DMS153 treated with DMSO at 0.1 percent for 48 hours (cell line): ENCODE measurements at regions not wholly inside any gene's neighbourhood (a gene's known extent, or its start where the extent isn't known, plus 50 kb on each side); places are given as distances from the start of the nearest gene placed in this dataset.
A peak's percentile ranks its signal among the peaks of the same experiment; 100 is the strongest.
"Not testable (repeated sequence)": the region's sequence is repeated elsewhere in the genome, so short reads cannot be mapped to it uniquely, and the experiment has no call there.

Source experiments
- DNase-seq: peaks from one replicate; lab custom pipeline; 2025; ENCODE audit not compliant: unreplicated experiment; lab: John Stamatoyannopoulos, UW

DNA sequence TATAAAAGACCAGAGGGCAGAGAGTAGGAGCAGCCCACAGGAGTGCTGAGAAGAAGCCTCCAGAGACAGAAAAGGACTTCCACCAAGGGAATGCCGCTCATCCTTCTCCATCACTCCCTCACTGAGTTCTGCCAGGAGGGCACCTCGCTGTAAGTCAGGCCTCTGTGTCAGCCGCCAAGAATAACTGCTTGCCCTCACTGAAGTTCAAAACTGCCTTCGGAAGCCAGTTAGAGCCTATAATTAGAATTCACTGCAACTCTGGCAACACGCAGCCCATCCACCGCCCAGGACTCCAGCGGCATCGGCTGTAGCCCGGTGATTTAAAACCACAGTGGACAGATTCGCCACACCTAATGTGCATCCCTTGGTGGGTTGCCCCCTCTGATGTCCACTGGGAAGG, 281.8 kb upstream of the ZNF507 start:
- no peak for DNase-seq

GRCh38 chr19:32066056-32066455, 279.4 kb upstream of the ZNF507 start:
- DNase-seq, result no peak

DNA sequence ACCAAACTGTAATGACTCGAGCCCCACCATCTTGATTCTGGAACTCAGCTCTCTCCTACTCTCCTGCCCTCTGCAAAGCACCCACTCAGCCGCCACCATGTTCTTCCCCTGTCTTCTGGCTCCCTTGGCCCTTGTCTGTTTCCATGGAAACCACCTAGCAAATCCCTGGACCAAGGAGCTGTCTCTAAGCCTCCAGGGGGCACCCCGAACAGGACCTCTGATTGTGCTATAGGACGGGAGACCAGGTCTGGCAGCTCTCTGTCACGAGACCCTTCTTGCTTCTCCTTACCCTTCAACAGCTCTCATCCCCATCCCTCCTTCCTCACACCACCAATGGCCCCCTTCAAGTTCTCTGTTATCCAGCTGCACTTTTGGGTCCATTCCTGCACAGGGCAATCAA, 277.7 kb upstream of the ZNF507 start:
- DNase-seq, result no peak

GRCh38 chr19:32068793-32069192, 276.6 kb upstream of the ZNF507 start:
- DNase-seq, result no peak

- DNase-seq, result no peak
Observed at GRCh38 chr19:32070101-32070500, 275.3 kb upstream of the ZNF507 start.

- no peak for DNase-seq
Observed at GRCh38 chr19:32082028-32082427, 263.4 kb upstream of the ZNF507 start.

GRCh38 chr19:32084756-32085363, 260.6 kb upstream of the ZNF507 start:
- DNase-seq, result not testable (repeated sequence)

DNA sequence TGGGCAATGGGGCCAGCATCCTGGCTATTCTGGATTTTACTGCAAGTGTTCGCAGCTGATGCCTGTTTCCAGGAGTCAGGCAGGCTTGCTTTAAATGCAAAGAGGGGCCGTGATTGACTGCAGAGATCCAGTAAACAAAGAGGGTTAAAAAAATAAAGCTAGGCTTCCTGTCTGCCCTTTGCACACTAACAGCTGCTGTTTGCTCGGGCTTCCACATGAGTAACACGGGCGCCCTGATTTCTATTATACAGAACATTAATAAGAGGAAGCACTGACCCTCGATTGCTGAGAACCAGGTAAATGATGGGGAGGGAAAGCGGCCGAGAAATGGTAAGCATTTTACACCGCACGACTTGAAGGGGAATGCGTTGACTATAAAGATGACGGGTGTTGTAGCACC, 254.2 kb upstream of the ZNF507 start:
- DNase-seq, result peak; percentile 0

DNA sequence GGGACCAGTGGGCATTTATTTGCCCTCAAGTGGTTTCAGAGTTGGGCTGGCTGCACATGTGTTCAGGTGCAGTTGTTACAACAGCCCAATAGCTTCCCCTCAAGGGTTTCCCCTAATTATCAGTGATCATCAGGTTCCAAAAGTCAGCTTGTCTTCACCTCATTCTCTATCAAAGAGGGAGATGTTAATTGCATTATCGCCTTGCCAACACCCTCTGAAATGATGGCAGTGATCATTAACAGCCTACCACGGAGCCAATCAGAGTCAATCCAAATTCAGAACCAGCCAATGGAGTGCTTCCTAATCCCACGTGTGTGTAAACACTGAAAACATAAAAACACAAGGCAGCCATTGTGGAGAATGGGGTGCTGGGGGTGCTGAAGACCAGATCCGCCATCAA, 248.4 kb upstream of the ZNF507 start:
- no peak for DNase-seq

DNA sequence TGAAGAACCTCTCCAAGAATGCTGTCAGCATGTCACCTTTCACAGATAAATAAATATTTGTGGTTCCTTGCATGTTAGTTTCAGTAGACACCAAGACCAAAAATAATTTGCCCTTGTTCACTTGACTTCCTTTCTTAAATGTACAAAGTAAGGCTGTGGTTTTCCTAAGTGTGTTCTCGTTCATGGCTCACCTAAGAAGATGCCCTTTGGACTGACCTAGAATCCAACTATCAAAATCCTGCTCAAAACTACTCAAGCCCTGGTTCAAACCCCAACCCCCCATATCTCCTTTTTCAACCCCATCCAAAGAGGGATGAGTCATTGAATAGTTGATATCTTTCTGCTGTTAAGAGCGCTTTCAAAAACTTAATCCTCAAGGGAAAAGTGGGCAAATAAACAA, 247.8 kb upstream of the ZNF507 start:
- DNase-seq, result no peak

DNA sequence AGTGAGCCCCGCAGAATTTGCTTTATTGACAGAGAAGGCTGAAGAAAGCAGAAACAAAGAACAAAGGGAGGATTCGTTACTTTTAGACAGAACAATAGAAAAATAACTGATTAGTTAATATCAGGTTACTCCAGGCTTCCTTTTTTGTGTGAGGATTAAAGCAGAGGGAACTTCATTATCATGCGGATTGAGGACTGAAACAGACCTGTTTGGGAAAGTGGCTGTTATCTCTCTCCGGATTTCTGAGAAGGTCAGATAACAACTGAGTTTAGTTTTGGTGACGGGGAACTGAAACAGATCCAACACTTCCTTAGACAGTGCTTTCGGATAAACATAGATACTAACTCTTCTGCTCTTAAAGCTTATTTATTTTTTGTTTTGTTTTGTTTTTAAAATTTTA, 246.4 kb upstream of the ZNF507 start:
- no peak for DNase-seq

DNA sequence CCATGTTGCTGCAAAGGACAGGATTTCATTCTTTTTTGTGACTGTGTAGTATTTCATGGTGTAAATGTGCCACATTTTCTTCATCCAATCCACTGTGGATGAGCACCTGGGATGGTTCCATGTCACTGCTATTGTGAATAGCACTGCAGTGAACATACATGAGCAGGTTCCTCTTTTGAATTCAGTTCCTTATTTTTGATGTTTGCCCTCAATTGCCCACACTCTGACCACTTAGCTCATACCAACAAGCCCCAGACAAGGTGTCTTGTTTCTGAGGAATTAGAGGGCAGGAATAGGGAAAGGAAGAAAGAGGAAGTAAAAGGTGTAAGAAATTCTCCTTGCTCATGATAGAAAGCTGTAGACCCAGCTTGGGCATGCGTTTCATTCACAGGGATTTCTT, 244.2 kb upstream of the ZNF507 start:
- no peak for DNase-seq

GRCh38 chr19:32103541-32103940, 241.9 kb upstream of the ZNF507 start:
- no peak for DNase-seq

GRCh38 chr19:32104153-32104849, 241.1 kb upstream of the ZNF507 start:
- DNase-seq, result peak; percentile 32

- DNase-seq, result no peak
Observed at GRCh38 chr19:32104850-32105235, 240.6 kb upstream of the ZNF507 start.

DNA sequence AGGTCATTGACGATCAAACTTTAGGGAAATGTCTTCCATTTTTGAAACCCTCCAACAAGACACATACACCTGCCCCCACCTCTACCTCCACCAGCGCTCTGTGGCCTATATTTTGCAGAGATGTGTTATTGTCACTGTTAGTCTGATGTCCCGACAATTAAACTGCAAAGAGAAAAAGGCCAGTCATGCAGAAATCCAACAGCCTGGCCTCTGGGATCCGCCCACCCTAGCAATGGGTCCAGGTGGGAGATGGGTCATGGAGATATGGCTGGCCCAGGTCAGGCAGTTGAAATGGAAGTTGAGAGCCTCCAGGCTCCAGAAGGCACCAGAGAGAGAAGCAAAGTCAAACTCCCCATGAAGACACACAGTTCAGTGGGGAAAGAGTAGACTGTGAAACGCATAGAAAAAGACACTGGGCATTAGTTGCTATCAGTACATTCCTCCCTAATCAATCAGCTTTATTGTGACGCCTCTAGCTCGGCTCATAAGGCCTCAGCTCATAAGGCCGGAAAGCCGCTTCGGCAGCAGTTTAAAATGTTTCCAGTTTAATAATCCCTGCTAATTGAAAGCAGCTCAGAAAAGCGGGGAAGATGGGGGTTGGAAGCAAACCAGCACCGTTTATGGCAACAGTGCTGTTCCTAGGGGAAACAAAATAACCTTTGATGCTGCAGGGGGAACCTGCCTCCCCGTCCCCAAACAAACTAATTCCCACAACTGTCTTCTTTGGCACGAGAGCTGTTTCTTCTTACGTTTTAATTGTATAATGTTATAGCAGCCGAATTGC, 239.7 kb upstream of the ZNF507 start:
- DNase-seq, result no peak

- DNase-seq, result no peak
Observed at GRCh38 chr19:32122258-32122657, 223.2 kb upstream of the ZNF507 start.

DNA sequence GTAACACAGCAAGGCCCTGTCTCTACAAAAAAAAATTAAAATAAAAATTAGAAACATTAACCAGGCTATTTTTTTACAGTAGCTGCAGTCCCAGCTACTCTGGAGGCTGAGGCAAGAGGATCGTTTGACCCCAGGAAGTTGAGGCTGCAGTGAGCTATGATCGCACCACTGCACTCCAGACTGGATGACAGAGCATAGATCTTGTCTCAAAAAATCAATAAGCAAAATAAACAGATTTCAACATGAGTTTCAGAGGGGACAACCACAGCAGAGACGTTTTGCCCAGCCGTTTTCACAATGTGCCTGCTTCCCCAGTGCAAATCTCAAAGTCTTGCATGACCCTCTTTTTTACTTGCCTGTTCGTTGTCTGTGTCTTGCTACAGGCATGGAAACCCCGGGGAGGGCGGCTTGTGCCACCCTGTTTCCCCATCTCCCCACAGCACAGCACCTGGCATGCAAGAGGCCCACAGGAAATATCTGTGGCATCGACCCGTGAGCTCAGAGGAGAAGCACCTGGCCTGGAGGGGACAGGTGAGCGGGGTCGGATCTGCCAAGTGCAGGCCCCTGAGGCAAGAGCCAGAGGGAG, 222.0 kb upstream of the ZNF507 start:
- no peak for DNase-seq

DNA sequence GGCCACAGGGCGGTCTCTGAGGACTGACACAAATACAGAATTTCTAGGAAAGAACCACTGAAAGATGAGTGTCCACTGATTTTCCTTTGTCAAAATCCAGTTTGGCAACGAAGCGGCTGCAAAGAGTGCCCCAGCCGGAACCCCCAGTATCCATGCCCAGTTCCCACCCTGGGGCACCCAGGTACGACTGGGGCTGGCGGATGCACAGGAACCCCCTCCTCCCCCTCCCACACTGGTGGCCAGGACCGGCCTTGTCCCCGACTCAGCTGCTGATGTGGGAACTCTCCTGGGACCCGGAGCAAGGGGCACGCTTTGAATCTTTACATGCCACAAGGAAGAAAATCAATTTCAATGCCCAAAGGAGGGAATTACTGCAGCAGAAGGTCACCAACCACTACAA, 220.8 kb upstream of the ZNF507 start:
- DNase-seq, result no peak

DNA sequence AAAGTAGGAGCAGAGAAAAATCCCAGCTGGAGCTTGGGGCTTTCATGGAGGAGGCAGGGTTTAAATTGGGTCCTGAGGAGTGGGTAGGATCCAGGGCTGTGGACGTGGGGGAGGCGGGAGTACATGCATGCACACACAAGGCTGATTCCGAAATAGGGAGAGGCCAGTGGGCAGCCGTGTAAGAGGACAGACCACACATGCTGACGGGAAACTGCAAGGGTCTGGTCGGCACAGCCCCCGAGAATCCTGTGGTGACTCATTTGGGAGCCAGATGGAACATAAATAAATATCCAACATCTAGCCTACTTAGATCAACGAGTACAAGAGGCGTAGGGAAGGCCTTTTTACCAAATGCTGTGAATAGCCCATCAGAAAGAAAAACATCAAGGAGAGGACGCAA, 216.3 kb upstream of the ZNF507 start:
- DNase-seq, result no peak

GRCh38 chr19:32130332-32130731, 215.1 kb upstream of the ZNF507 start:
- DNase-seq, result no peak

DNA sequence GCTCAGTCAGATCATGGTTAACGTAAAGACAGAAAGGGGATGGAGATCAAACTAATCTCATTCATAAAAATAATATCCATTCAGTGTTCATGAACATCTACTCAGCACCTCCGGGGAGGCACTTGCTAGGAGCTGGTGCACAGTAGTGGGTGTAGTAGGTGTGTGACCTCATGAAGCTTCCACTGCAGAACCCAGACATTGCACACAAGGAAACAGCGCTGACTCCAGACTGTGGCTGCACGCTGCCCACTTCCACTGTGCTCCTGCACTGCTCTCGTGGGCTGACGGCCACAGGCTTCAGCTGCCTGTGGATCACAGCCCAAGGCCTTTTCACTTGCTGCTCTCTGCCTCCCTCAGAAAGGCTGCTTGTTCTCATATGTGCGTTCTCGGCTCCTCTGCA, 214.4 kb upstream of the ZNF507 start:
- DNase-seq, result no peak
